IMR-90 (cell line): ENCODE measurements at regions not wholly inside any gene's neighbourhood (a gene's known extent, or its start where the extent isn't known, plus 50 kb on each side); places are given as distances from the start of the nearest gene placed in this dataset.

Experiments used
- ATAC-seq: fragments of 200-7000 bp; cut with Tn5 transposase; 2 replicates; pipeline ENCODE4 v1.9.1; 2020; ENCODE audit warnings: low read depth, mild to moderate bottlenecking, moderate library complexity
- BruUV-seq: library from RNA; stranded (reverse); fragments of 400-500 nt; replicated peaks from 2 replicates; lab custom pipeline; 2021; lab: Mats Ljungman, UMichigan
- CTCF ChIA-PET: fragments of 300-600 bp; formaldehyde crosslinking; extraction: SDS; loops from one replicate; lab custom pipeline; 2021; ENCODE audit warnings: antibody characterized with exemption; lab: Yijun Ruan, JAX
- POLR2A ChIA-PET: fragments of 300-600 bp; sonication (Branson Sonifier 250); formaldehyde crosslinking; loops from one replicate; lab custom pipeline; 2022; ENCODE audit warnings: antibody characterized with exemption; ENCODE audit not compliant: unreplicated experiment; lab: Charles Lee
- DNase-seq: peaks from one replicate; pipeline ENCODE4 v3.0.0; 2013
- H2AFZ ChIP-seq: replicated peaks from 2 replicates; pipeline ENCODE3; 2013; ENCODE audit warnings: low read length, mild to moderate bottlenecking; ENCODE audit not compliant: poor library complexity
- H2AK5ac ChIP-seq: 2 replicates; pipeline ENCODE4 v1.6.1; 2013; ENCODE audit warnings: low read depth, low read length, inconsistent platforms
- H2AK9ac ChIP-seq: replicated peaks from 2 replicates; pipeline ENCODE3; 2013; ENCODE audit warnings: mild to moderate bottlenecking, low read depth, low read length, moderate library complexity; ENCODE audit not compliant: poor library complexity
- H2BK120ac ChIP-seq: 2 replicates; pipeline ENCODE4 v1.6.1; 2013; ENCODE audit warnings: low read depth, low read length, inconsistent platforms
- H2BK15ac ChIP-seq: 3 replicates; pipeline ENCODE4 v1.6.1; 2013; ENCODE audit warnings: low read depth, low read length, inconsistent platforms
- H2BK20ac ChIP-seq: 2 replicates; pipeline ENCODE4 v1.6.1; 2013; ENCODE audit warnings: low read depth, mild to moderate bottlenecking, inconsistent platforms, low read length, moderate library complexity
- H2BK5ac ChIP-seq: 2 replicates; pipeline ENCODE4 v1.6.1; 2013; ENCODE audit warnings: mild to moderate bottlenecking, low read depth, low read length, inconsistent platforms; ENCODE audit not compliant: poor library complexity, severe bottlenecking
- H3K14ac ChIP-seq: replicated peaks from 2 replicates; pipeline ENCODE4 v1.6.1; 2013; ENCODE audit warnings: low read depth, low read length, inconsistent platforms
- H3K18ac ChIP-seq: 2 replicates; pipeline ENCODE4 v1.6.1; 2013; ENCODE audit warnings: low read depth, low read length, control low read depth
- H3K23ac ChIP-seq: 2 replicates; pipeline ENCODE4 v1.6.1; 2013; ENCODE audit warnings: low read depth, low read length, inconsistent platforms
- H3K27ac ChIP-seq: 2 replicates; pipeline ENCODE4 v1.5.1; 2013; ENCODE audit warnings: mild to moderate bottlenecking, control low read depth, low read length; ENCODE audit not compliant: insufficient read depth
- H3K27me3 ChIP-seq: 2 replicates; pipeline ENCODE4 v1.6.1; 2013; ENCODE audit warnings: low read length; ENCODE audit not compliant: control insufficient read depth, insufficient read depth
- H3K36me3 ChIP-seq: 2 replicates; pipeline ENCODE4 v1.6.1; 2013; ENCODE audit warnings: low read length, mixed read lengths; ENCODE audit not compliant: control insufficient read depth, insufficient read depth
- H3K4ac ChIP-seq: 2 replicates; pipeline ENCODE4 v1.6.1; 2013; ENCODE audit warnings: low read depth, low read length, inconsistent platforms
- H3K4me1 ChIP-seq: 2 replicates; pipeline ENCODE4 v1.6.1; 2013; ENCODE audit warnings: low read length, mixed read lengths; ENCODE audit not compliant: control insufficient read depth, insufficient read depth
- H3K4me2 ChIP-seq: 2 replicates; pipeline ENCODE4 v1.6.1; 2013; ENCODE audit warnings: low read depth, mild to moderate bottlenecking, control low read depth, low read length, moderate library complexity
- H3K4me3 ChIP-seq: 2 replicates; pipeline ENCODE4 v1.5.1; 2013; ENCODE audit warnings: low read depth, mild to moderate bottlenecking, control low read depth, low read length, moderate library complexity; ENCODE audit not compliant: insufficient read depth
- H3K56ac ChIP-seq: 2 replicates; pipeline ENCODE4 v1.6.1; 2013; ENCODE audit warnings: low read length, inconsistent platforms; ENCODE audit not compliant: insufficient read depth; ENCODE audit errors: extremely low read depth
- H3K79me1 ChIP-seq, 2 experiments: 2 replicates each; pipeline ENCODE4 v1.6.1; 2013; ENCODE audit warnings: low read length in 2 of 2, inconsistent platforms in 1 of 2, low read depth in 1 of 2
- H3K9ac ChIP-seq: 2 replicates; pipeline ENCODE4 v1.6.1; 2013; ENCODE audit warnings: low read depth, low read length, control low read depth
- H3K9me1 ChIP-seq: 2 replicates; pipeline ENCODE4 v1.6.1; 2013; ENCODE audit warnings: low read length, inconsistent platforms; ENCODE audit not compliant: insufficient read depth
- H3K9me3 ChIP-seq: 2 replicates; pipeline ENCODE4 v1.6.1; 2013; ENCODE audit warnings: low read length; ENCODE audit not compliant: control insufficient read depth, insufficient read depth
- H4K20me1 ChIP-seq: 2 replicates; pipeline ENCODE4 v1.6.1; 2013; ENCODE audit warnings: low read length, inconsistent platforms; ENCODE audit not compliant: insufficient read depth
- H4K5ac ChIP-seq: 2 replicates; pipeline ENCODE4 v1.6.1; 2013; ENCODE audit warnings: mild to moderate bottlenecking, low read depth, low read length, control low read depth
- H4K8ac ChIP-seq, 2 experiments: 2 replicates each; pipeline ENCODE4 v1.6.1; 2013; ENCODE audit warnings: low read depth in 2 of 2, low read length in 2 of 2, control low read depth in 1 of 2, inconsistent platforms in 1 of 2
- H4K91ac ChIP-seq: 2 replicates; pipeline ENCODE4 v1.6.1; 2013; ENCODE audit warnings: low read depth, low read length, inconsistent platforms; ENCODE audit not compliant: insufficient read depth
- CEBPB ChIP-seq: IDR thresholded peaks from 2 replicates; pipeline ENCODE4 v1.6.1; 2012; ENCODE audit warnings: low read depth, low read length, improper control_type of control experiment
- CHD1 ChIP-seq: IDR thresholded peaks from 2 replicates; pipeline ENCODE4 v1.6.1; 2012; ENCODE audit warnings: low read depth, low read length, improper control_type of control experiment
- CTCF ChIP-seq: conservative IDR thresholded peaks from 2 replicates; pipeline ENCODE4 v1.5.1; 2012; ENCODE audit warnings: mild to moderate bottlenecking, low read depth, low read length, improper control_type of control experiment
- FOS ChIP-seq: fragments of 150-350 bp; IDR thresholded peaks from 2 replicates; pipeline ENCODE4 v1.6.1; 2016; ENCODE audit warnings: low read depth, low read length
- NFE2L2 ChIP-seq: fragments of 150-350 bp; IDR thresholded peaks from 2 replicates; pipeline ENCODE4 v1.6.1; 2016; ENCODE audit warnings: low read depth, mild to moderate bottlenecking, low read length
- POLR2A ChIP-seq: IDR thresholded peaks from 2 replicates; pipeline ENCODE4 v1.6.1; 2012; ENCODE audit warnings: mild to moderate bottlenecking, low read depth, low read length
- RAD21 ChIP-seq: IDR thresholded peaks from 2 replicates; pipeline ENCODE4 v1.6.1; 2012; ENCODE audit warnings: low read length, improper control_type of control experiment
- RFX5 ChIP-seq: IDR thresholded peaks from 2 replicates; pipeline ENCODE4 v1.8.0; 2012; ENCODE audit warnings: low read depth, mild to moderate bottlenecking, low read length, moderate library complexity
- SMC3 ChIP-seq: fragments of 150-350 bp; IDR thresholded peaks from 2 replicates; pipeline ENCODE4 v1.6.1; 2016; ENCODE audit warnings: low read depth, mild to moderate bottlenecking, antibody characterized with exemption, low read length, moderate library complexity
- WGBS, 2 experiments: methylation state at CpG; one replicate each; pipeline versions ENCODE4 v1.1.5 to v1.1.7; 2013; ENCODE audit warnings: missing lambda C conversion rate in 2 of 2; ENCODE audit not compliant: insufficient read length in 1 of 2; ENCODE audit errors: extremely low coverage in 2 of 2; 5-methylcytosine and 5-hydroxymethylcytosine counted together
- dilution Hi-C: fragments of 300-500 bp; cut with HindIII; formaldehyde crosslinking; loops from one replicate; pipeline ENCODE4 v1.14.3; 2018; ENCODE audit warnings: low sequenced_read_pairs; ENCODE audit not compliant: unreplicated experiment
- in situ Hi-C: fragments of 300-500 bp; cut with MboI; formaldehyde crosslinking; loops from 3 replicates; pipeline ENCODE4 v1.14.3; 2019; ENCODE audit warnings: low sequenced_read_pairs, inconsistent platforms, mixed read lengths
- intact Hi-C: fragments of 100-400 bp; cut with micrococcal nuclease; formaldehyde crosslinking; loops from 2 replicates; pipeline ENCODE4 v1.10.0; 2022

- Histone ChIP-seq H3K56ac (no peak overlapping the region), H3K36me3 (no peaks in the 10 kb centered on the region), H3K4me1 (no peaks in the 10 kb centered on the region), H2AK9ac (no peak overlapping the region), H4K8ac (no peak overlapping the region), H2BK20ac (no peak overlapping the region), H2BK5ac (no peak overlapping the region), H4K20me1 (no peaks in the 10 kb centered on the region), H2AK5ac (no peak overlapping the region), H3K18ac (no peak overlapping the region), H3K14ac (no peak overlapping the region), H2BK15ac (no peak overlapping the region), H4K91ac (no peak overlapping the region), H3K4ac (no peak overlapping the region), H3K27ac (no peak overlapping the region), H3K9me3 (peaks cover 19% of the 10 kb centered on the region), H3K23ac (no peak overlapping the region), H4K5ac (no peak overlapping the region), H3K4me3 (no peak overlapping the region), H3K27me3 (no peaks in the 10 kb centered on the region), H3K9me1 (no peaks in the 10 kb centered on the region), H2AFZ (no peak overlapping the region), H2BK120ac (no peak overlapping the region), H3K79me1 (no peaks in the 10 kb centered on the region), H3K4me2 (no peak overlapping the region), H3K9ac (no peak overlapping the region)
- intact Hi-C loops (no loop called here), in situ Hi-C loops (no loop called here), dilution Hi-C loops (no loop called here)
- TF ChIP-seq CTCF: no peak
- TF ChIP-seq NFE2L2: no peak
- no peak for TF ChIP-seq RFX5
- TF ChIP-seq FOS: no peak
- no peak for TF ChIP-seq POLR2A
- no peak for TF ChIP-seq RAD21
- no peak for TF ChIP-seq SMC3
- TF ChIP-seq CHD1: no peak
- TF ChIP-seq CEBPB: no peak
- CTCF ChIA-PET: no interaction called here
- DNase-seq (no peak), ATAC-seq (no peak)
- 61% methylated on average over 4 of the region's 24 CpGs; no CpG with 5 or more reads in 1 of the 2 experiments for WGBS, 2 experiments
- no TSS peak for BruUV-seq
- POLR2A ChIA-PET: no interaction called here
These were observed 184.4 kb upstream of the TOX3 start for GRCh38 chr16:52731219-52731875.
